ENCODE measurements at regions not wholly inside any gene's neighbourhood (a gene's known extent, or its start where the extent isn't known, plus 50 kb on each side); places are given as distances from the start of the nearest gene placed in this dataset.

DNA sequence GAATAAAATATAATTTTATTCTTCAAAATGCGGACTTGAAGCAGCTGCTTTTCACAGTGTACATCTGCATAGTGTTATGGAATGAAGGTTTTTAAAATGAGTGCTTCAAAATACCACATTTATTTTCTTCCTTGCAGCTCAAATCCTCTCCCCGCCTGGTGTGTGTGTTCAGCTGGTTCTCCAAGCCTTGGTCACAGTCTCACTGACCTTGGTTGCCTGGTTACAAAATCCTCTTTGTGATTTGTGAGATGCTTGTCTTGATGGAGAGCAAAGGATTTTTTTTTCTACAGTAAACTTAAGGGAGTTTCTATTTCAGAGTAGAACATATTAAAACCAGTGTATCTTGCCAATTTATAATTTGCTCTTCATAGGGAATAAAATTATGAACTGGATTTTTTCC lies 139.2 kb downstream of the PCDH18 start:
- no peak for TF ChIP-seq EZH2phosphoT487 (conservative IDR thresholded peaks at IDR 0.05; ENCODE audit: low read length)
- TF ChIP-seq, protein P1, sequence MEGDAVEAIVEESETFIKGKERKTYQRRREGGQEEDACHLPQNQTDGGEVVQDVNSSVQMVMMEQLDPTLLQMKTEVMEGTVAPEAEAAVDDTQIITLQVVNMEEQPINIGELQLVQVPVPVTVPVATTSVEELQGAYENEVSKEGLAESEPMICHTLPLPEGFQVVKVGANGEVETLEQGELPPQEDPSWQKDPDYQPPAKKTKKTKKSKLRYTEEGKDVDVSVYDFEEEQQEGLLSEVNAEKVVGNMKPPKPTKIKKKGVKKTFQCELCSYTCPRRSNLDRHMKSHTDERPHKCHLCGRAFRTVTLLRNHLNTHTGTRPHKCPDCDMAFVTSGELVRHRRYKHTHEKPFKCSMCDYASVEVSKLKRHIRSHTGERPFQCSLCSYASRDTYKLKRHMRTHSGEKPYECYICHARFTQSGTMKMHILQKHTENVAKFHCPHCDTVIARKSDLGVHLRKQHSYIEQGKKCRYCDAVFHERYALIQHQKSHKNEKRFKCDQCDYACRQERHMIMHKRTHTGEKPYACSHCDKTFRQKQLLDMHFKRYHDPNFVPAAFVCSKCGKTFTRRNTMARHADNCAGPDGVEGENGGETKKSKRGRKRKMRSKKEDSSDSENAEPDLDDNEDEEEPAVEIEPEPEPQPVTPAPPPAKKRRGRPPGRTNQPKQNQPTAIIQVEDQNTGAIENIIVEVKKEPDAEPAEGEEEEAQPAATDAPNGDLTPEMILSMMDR (IDR thresholded peaks at IDR 0.05; ENCODE audit: insufficient read depth, low read length, poor library complexity, severe bottlenecking): no peak

Data from SU-DHL-6 (cell line).